Lower leg skin (tissue), 3 donors: ENCODE measurements at regions not wholly inside any gene's neighbourhood (a gene's known extent, or its start where the extent isn't known, plus 50 kb on each side); places are given as distances from the start of the nearest gene placed in this dataset.

Experiments
- POLR2A ChIP-seq, 2 donors: fragments of 450-650 bp; IDR thresholded peaks; one replicate each; pipeline ENCODE4 v1.6.1; 2016 to 2017; ENCODE audit warnings: antibody characterized with exemption in 2 of 2, mild to moderate bottlenecking in 1 of 2, moderate library complexity in 1 of 2
- TF ChIP-seq, protein P1 (sequence below), 3 donors: fragments of 450-650 bp; IDR thresholded peaks; one replicate each; pipeline ENCODE4 v1.5.1; 2016; ENCODE audit warnings: antibody characterized with exemption in 3 of 3, mild to moderate bottlenecking in 3 of 3, moderate library complexity in 2 of 3

DNA sequence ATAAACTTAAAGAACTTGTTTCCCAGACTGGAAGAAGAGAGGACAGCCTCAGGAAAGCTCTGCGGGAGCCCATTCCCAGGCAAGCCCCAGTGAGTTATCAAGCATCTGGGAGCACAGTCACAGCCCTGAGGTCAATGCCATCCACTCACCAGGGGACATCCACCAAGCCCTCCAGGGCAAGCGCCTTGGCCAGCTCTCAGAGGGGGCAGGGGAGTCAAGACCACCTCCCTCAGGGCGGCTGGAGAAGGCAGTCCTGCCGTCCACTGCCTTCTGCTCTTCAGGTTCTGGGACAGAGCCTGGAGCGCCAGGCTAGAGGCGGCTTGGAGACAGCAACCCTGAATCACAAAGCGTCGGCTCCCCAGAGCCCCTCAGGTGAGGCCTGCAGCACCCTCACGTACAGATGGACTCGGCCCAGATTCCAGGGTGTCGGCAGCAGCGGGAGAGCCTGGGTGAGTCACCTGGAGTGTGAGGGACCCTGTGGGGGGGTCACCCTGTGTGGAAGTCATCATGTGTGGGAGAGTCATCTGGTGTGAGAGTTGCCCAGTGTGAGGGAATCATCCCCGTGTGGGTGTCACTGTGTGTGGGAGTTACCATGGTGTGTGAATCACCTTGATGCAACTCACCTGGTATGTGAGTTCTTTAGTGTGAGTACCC lies 100.9 kb upstream of the TEX51 start:
- TF ChIP-seq, protein P1, sequence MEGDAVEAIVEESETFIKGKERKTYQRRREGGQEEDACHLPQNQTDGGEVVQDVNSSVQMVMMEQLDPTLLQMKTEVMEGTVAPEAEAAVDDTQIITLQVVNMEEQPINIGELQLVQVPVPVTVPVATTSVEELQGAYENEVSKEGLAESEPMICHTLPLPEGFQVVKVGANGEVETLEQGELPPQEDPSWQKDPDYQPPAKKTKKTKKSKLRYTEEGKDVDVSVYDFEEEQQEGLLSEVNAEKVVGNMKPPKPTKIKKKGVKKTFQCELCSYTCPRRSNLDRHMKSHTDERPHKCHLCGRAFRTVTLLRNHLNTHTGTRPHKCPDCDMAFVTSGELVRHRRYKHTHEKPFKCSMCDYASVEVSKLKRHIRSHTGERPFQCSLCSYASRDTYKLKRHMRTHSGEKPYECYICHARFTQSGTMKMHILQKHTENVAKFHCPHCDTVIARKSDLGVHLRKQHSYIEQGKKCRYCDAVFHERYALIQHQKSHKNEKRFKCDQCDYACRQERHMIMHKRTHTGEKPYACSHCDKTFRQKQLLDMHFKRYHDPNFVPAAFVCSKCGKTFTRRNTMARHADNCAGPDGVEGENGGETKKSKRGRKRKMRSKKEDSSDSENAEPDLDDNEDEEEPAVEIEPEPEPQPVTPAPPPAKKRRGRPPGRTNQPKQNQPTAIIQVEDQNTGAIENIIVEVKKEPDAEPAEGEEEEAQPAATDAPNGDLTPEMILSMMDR (IDR thresholded peaks at IDR 0.05) = no peak
- TF ChIP-seq POLR2A (IDR thresholded peaks at IDR 0.05) = no peak
